HCT116 (cell line): ENCODE measurements at regions not wholly inside any gene's neighbourhood (a gene's known extent, or its start where the extent isn't known, plus 50 kb on each side); places are given as distances from the start of the nearest gene placed in this dataset.

Experiments
- ATF3 ChIP-seq: IDR thresholded peaks from 2 replicates; pipeline ENCODE4 v1.6.1; 2012
- CBX3 ChIP-seq: IDR thresholded peaks from 2 replicates; pipeline ENCODE4 v1.6.1; 2012; ENCODE audit warnings: low read depth
- CEBPB ChIP-seq: IDR thresholded peaks from 2 replicates; pipeline ENCODE4 v1.6.1; 2012; ENCODE audit warnings: low read depth
- CTCF ChIP-seq, 3 experiments: fragments of 200-600 bp in 1 of 3; sonication (generic) in 1 of 3; IDR thresholded peaks in 2 of 3; conservative IDR thresholded peaks in 1 of 3; 2 replicates each; pipeline ENCODE4 v1.5.1; 2012 to 2017; ENCODE audit warnings: low read depth in 2 of 3, low read length in 2 of 3, antibody characterized with exemption in 1 of 3, borderline replicate concordance in 1 of 3, control low read depth in 1 of 3, mild to moderate bottlenecking in 1 of 3, mixed read lengths in 1 of 3, mixed run types in 1 of 3, moderate library complexity in 1 of 3; ENCODE audit not compliant: insufficient read depth in 1 of 3
- EZH2 ChIP-seq: fragments of 200-600 bp; sonication (generic); IDR thresholded peaks from 2 replicates; pipeline ENCODE4 v1.6.1; 2017; ENCODE audit warnings: antibody characterized with exemption, mixed run types
- JUND ChIP-seq: IDR thresholded peaks from 2 replicates; pipeline ENCODE4 v1.6.1; 2012
- POLR2A ChIP-seq: IDR thresholded peaks from 2 replicates; pipeline ENCODE4 v1.7.0; 2011; ENCODE audit warnings: borderline replicate concordance; ENCODE audit not compliant: insufficient read depth, insufficient read length; ENCODE audit errors: extremely low read depth
- POLR2AphosphoS5 ChIP-seq: IDR thresholded peaks from 2 replicates; pipeline ENCODE4 v1.6.1; 2011; ENCODE audit warnings: mild to moderate bottlenecking, low read depth, low read length, moderate library complexity
- RAD21 ChIP-seq: IDR thresholded peaks from 2 replicates; pipeline ENCODE4 v1.6.1; 2012; ENCODE audit warnings: low read depth, mild to moderate bottlenecking
- SP1 ChIP-seq: IDR thresholded peaks from 2 replicates; pipeline ENCODE4 v1.6.1; 2012; ENCODE audit warnings: low read depth
- YY1 ChIP-seq: IDR thresholded peaks from 2 replicates; pipeline ENCODE4 v1.6.1; 2011; ENCODE audit warnings: low read length, low read depth, moderate library complexity, mild to moderate bottlenecking; ENCODE audit not compliant: insufficient replicate concordance; ENCODE audit errors: extremely low read depth
- ZBTB33 ChIP-seq: IDR thresholded peaks from 2 replicates; pipeline ENCODE4 v1.6.1; 2011; ENCODE audit warnings: mild to moderate bottlenecking, low read length, moderate library complexity; ENCODE audit not compliant: insufficient replicate concordance; ENCODE audit errors: extremely low read depth

- TF ChIP-seq CEBPB: no peak
- TF ChIP-seq EZH2: no peak
- TF ChIP-seq YY1: no peak
- no peak for TF ChIP-seq CTCF (IDR thresholded peaks at IDR 0.05 in 2 of 3, conservative IDR thresholded peaks at IDR 0.05 in 1 of 3; ENCODE audit: borderline replicate concordance in 1 of 3, insufficient read depth in 1 of 3, low read depth in 2 of 3, low read length in 2 of 3)
- no peak for TF ChIP-seq POLR2A
- TF ChIP-seq RAD21: no peak
- TF ChIP-seq SP1: no peak
- TF ChIP-seq JUND: no peak
- no peak for TF ChIP-seq ZBTB33
- TF ChIP-seq CBX3: no peak
- no peak for TF ChIP-seq ATF3
- no peak for TF ChIP-seq POLR2AphosphoS5
Measured at GRCh38 chr20:25864326-25864962, 167.8 kb upstream of the ZNF337 start.
